ENCODE measurements at regions not wholly inside any gene's neighbourhood (a gene's known extent, or its start where the extent isn't known, plus 50 kb on each side); places are given as distances from the start of the nearest gene placed in this dataset.

DNA sequence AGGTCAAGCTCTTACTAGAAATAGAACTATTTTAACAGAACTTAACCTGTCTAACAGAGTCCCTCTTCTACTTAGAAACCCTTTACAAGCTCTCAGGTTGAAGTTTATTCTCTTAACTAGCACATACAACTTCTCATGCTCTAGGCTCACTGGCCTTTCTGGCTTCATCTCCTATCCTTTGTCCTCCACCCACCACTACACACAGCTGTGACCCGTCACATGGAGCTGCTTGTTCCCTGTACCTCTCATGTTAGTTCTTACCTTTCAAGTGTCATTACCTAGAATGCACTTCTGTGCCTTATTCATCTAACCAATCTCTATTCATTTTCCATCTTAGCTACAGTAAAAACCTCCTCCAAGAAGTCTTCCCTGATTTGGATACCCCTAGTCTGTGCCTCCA lies 89.4 kb upstream of the APC start:
- intact Hi-C loops (cut with DNase I), result no loop called here
- peaks cover 27% of the 10 kb centered on the region for H3K4me1 ChIP-seq
- 86 to 93% methylated on average over 1 of the region's 1 CpG for WGBS, 2 donors
- TF ChIP-seq, protein P1, sequence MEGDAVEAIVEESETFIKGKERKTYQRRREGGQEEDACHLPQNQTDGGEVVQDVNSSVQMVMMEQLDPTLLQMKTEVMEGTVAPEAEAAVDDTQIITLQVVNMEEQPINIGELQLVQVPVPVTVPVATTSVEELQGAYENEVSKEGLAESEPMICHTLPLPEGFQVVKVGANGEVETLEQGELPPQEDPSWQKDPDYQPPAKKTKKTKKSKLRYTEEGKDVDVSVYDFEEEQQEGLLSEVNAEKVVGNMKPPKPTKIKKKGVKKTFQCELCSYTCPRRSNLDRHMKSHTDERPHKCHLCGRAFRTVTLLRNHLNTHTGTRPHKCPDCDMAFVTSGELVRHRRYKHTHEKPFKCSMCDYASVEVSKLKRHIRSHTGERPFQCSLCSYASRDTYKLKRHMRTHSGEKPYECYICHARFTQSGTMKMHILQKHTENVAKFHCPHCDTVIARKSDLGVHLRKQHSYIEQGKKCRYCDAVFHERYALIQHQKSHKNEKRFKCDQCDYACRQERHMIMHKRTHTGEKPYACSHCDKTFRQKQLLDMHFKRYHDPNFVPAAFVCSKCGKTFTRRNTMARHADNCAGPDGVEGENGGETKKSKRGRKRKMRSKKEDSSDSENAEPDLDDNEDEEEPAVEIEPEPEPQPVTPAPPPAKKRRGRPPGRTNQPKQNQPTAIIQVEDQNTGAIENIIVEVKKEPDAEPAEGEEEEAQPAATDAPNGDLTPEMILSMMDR (IDR thresholded peaks at IDR 0.05), result no peak
- no peak for TF ChIP-seq POLR2A (IDR thresholded peaks at IDR 0.05)
- H3K27me3 ChIP-seq, result no peaks in the 10 kb centered on the region
- H3K4me3 ChIP-seq, result no peak overlapping the region
- ATAC-seq (no peak), DNase-seq (no peak)
- no peaks in the 10 kb centered on the region for H3K36me3 ChIP-seq (replicated peaks in 1 of 2; ENCODE audit: insufficient read depth in 1 of 2, low read depth in 2 of 2)
- no peaks in the 10 kb centered on the region for H3K9me3 ChIP-seq
- H3K27ac ChIP-seq, result no peak overlapping the region

DNA sequence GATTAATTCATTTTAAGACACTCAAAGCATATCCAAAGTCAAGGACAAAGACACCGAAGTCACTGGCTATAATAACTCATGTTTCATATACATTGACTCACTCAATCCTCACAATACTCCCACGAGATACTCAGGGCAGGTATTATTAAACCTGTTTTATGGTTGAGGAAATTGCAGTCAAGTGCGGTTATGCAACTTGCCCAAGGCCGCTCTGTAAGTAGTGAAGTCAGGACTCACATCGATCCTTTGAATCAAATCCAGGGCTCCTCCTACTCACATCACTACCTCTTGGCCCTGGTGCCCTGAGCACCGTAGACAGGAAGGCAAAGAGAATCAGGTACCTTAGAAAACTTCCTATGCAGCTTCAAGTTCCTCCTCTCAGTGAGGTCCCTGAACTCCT lies 87.8 kb upstream of the APC start:
- intact Hi-C loops (cut with DNase I), result no loop called here

DNA sequence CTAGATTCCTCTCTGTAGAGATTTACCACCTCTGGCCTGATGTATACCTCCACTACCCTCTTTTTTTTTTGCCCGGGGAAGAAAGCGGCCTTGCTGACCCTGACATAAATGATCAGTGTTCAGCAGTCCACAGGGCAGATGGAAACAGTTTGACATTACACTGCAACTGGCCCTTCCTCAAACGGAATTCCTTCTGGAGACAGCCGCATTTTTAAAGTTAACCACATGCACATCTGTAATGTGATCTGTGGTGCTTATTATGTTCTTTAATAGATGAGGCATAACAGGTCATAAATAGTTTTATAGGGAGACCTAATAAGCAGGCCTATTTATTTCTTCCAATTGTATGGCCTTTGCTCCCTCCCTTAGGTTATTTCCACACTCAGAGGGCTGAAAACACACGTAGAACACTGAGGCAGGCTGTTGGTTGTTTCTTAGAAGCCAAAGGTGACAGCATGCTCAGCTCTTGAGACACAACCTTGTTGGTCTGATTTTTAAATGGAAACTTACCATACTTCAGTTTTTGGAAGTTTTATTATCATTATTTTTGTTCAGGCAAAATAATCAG lies 84.0 kb upstream of the APC start:
- intact Hi-C loops (cut with DNase I), result no loop called here
- H3K27me3 ChIP-seq, result no peaks in the 10 kb centered on the region
- no peak for TF ChIP-seq POLR2A (IDR thresholded peaks at IDR 0.05)
- TF ChIP-seq, protein P1 (IDR thresholded peaks at IDR 0.05), result no peak
- H3K9me3 ChIP-seq, result no peaks in the 10 kb centered on the region
- H3K27ac ChIP-seq, result no peak overlapping the region
- no peaks in the 10 kb centered on the region for H3K36me3 ChIP-seq (replicated peaks in 1 of 2; ENCODE audit: insufficient read depth in 1 of 2, low read depth in 2 of 2)
- WGBS, 2 donors, result 86 to 87% methylated on average over 5 of the region's 5 CpGs
- DNase-seq, result no peak
- no peak for ATAC-seq
- H3K4me1 ChIP-seq, result peaks cover 15% of the 10 kb centered on the region
- H3K4me3 ChIP-seq, result no peak overlapping the region

More for the DNA sequence above, 87.8 kb upstream of the APC start:
- peak overlapping the region; percentile 50 to 74 (median 63) for H3K27ac ChIP-seq
- ATAC-seq, result peak; percentile 99
- H3K4me1 ChIP-seq, result peaks cover 15% of the 10 kb centered on the region
- no peaks in the 10 kb centered on the region for H3K27me3 ChIP-seq
- TF ChIP-seq, protein P1 (IDR thresholded peaks at IDR 0.05), result no peak
- no peak overlapping the region for H3K4me3 ChIP-seq
- H3K9me3 ChIP-seq, result no peaks in the 10 kb centered on the region
- no peaks in the 10 kb centered on the region for H3K36me3 ChIP-seq (replicated peaks in 1 of 2; ENCODE audit: insufficient read depth in 1 of 2, low read depth in 2 of 2)
- peak; percentile 79 to 92 (median 86) for DNase-seq
- 12 to 16% methylated on average over 6 of the region's 6 CpGs for WGBS, 2 donors

DNA sequence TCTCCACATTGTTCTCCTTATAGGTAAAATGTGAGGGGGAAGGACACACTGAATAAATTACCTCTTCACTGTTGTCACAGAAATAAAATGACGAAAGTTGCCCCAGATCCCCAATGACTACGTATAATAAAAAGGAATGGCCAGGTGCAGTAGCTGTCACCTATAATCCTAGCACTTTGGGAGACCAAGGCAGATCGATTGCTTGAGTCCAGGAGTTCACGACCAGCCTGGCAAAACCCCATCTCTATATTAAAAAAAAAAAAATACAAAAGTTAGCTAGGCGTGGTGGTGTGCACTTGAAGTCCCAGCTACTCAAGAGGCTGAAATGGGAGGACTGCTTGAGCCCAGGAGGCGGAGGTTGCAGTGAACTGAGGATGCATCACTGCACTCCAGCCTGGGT lies 82.2 kb upstream of the APC start:
- TF ChIP-seq, protein P1 (IDR thresholded peaks at IDR 0.05), result no peak
- TF ChIP-seq POLR2A (IDR thresholded peaks at IDR 0.05), result no peak
- no peak overlapping the region for H3K4me3 ChIP-seq
- ATAC-seq, result no peak
- no peaks in the 10 kb centered on the region for H3K9me3 ChIP-seq
- 80 to 83% methylated on average over 6 of the region's 6 CpGs for WGBS, 2 donors
- H3K36me3 ChIP-seq (replicated peaks in 1 of 2; ENCODE audit: insufficient read depth in 1 of 2, low read depth in 2 of 2), result no peaks in the 10 kb centered on the region
- intact Hi-C loops (cut with DNase I), result no loop called here
- H3K4me1 ChIP-seq, result no peaks in the 10 kb centered on the region
- no peak for DNase-seq
- H3K27me3 ChIP-seq, result no peaks in the 10 kb centered on the region
- H3K27ac ChIP-seq, result no peak overlapping the region

DNA sequence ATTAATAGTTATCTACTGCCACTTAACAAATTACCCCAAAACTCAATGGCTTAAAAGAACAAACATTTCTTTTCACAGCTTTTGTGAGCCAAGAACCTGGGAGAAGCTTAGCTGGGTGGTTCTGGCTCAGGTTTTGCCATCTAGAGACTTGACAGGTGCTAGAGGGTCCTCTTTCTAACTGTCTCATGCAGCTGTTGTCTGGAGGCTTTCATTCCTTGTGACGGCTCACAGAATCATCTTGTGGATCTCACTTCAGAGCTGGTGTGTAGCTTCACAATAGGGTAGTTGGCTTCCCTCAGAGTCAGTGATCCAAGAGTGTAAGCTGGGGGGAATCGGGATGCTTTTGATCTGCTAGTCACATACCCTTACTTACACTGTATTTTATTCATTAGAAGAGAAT lies 81.2 kb upstream of the APC start:
- TF ChIP-seq, protein P1 (IDR thresholded peaks at IDR 0.05), result no peak
- no peak for TF ChIP-seq POLR2A (IDR thresholded peaks at IDR 0.05)
- ATAC-seq (no peak), DNase-seq (no peak)
- H3K27ac ChIP-seq, result no peak overlapping the region
- WGBS, 2 donors, result 90 to 100% methylated on average over 1 to 2 of the region's 2 CpGs
- H3K4me3 ChIP-seq, result no peak overlapping the region
- no peaks in the 10 kb centered on the region for H3K27me3 ChIP-seq
- H3K9me3 ChIP-seq, result no peaks in the 10 kb centered on the region
- no peaks in the 10 kb centered on the region for H3K4me1 ChIP-seq
- intact Hi-C loops (cut with DNase I), result no loop called here
- H3K36me3 ChIP-seq (replicated peaks in 1 of 2; ENCODE audit: insufficient read depth in 1 of 2, low read depth in 2 of 2), result no peaks in the 10 kb centered on the region
